GM12891 (cell line): ENCODE measurements at regions not wholly inside any gene's neighbourhood (a gene's known extent, or its start where the extent isn't known, plus 50 kb on each side); places are given as distances from the start of the nearest gene placed in this dataset.

Experiments
- DNase-seq: peaks from one replicate; pipeline ENCODE4 v3.0.0; 2011; ENCODE audit warnings: low spot score; ENCODE audit not compliant: insufficient read length
- FAIRE-seq: peaks from 2 replicates; lab custom pipeline; 2011; peaks lifted over from hg19 to GRCh38; lab: Jason Lieb, UNC
- PAX5 ChIP-seq: IDR thresholded peaks from 2 replicates; pipeline ENCODE4 v1.6.1; 2011; ENCODE audit warnings: low read length, moderate library complexity, mild to moderate bottlenecking; ENCODE audit not compliant: insufficient read depth, severe bottlenecking
- POLR2A ChIP-seq: IDR thresholded peaks from 2 replicates; pipeline ENCODE4 v1.6.1; 2011; ENCODE audit warnings: low read depth, low read length, control low read depth
- POLR2AphosphoS5 ChIP-seq: IDR thresholded peaks from 2 replicates; pipeline ENCODE4 v1.6.1; 2011; ENCODE audit warnings: low read depth, low read length, control low read depth
- POU2F2 ChIP-seq: IDR thresholded peaks from 2 replicates; pipeline ENCODE4 v1.6.1; 2011; ENCODE audit warnings: low read depth, mild to moderate bottlenecking, control low read depth, low read length, moderate library complexity
- SPI1 ChIP-seq: IDR thresholded peaks from 2 replicates; pipeline ENCODE4 v1.6.1; 2011; ENCODE audit warnings: low read depth, low read length, control low read depth
- TAF1 ChIP-seq: IDR thresholded peaks from 2 replicates; pipeline ENCODE4 v1.6.1; 2011; ENCODE audit warnings: low read depth, low read length, control low read depth

DNA sequence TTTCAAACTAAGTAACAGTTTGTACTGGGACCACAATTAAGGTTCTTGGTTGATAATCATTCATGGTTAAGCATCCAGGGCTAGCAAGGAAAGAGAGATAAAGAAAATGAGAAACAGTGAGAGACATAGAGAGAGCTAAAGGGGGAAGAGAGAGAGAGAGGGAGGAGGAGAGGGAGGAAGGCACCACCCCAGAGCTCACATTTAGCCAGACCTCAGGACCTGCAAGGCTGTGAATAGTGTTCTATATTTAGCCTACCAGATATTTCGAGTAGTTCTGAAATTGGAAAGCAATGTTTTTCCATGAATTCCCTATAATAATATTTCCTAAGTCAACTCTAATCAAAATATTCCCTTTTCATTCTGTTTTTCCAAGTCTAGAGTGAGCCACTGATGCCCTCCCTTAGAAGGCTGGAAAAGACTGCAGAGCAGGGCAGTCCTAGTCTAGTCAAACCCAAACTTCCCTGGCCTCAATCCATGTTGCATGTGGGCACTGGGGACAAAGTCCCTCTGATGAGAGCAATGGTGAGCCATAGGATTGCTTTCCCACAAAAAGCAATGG is 119.4 kb upstream of the INHBA start:
- no peak for TF ChIP-seq POLR2AphosphoS5
- no peak for TF ChIP-seq POLR2A
- no peak for TF ChIP-seq TAF1
- no peak for TF ChIP-seq PAX5
- TF ChIP-seq POU2F2, result no peak
- TF ChIP-seq SPI1, result no peak
- FAIRE-seq, result no peak
- DNase-seq, result no peak

DNA sequence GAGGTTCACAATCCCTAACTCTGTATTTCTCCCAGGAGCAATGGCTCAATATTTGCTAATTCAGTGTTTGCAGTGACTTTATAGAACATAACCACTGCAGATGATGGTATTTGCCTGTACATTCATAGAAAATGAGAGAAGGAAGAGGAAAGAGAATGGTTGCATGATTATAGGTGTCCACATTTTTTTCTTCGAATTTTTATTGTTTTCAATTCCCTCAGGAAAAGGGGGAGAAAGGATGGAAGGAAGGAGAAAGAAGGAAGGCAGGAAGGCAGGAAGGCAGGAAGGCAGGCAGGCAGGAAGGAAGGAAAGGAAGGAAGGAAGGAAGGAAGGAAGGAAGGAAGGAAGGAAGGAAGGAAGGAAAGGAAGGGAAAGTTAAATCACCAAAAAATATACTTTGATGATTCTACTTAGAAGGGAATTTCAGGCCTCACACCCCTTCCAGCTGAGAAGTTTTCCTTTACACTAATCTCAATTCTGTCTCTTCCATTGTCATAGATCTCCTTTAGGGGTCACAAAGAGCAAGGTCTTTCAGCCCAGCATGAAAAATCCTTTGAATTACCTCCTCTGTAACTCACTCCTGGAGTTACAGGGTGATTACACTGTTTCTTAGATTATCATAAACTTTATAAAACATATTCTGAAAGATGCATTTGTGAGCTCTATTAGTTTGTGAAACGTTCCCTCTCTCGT is 118.8 kb upstream of the INHBA start:
- TF ChIP-seq POU2F2 (no peak), POLR2AphosphoS5 (no peak)
- no peak for FAIRE-seq
- no peak for DNase-seq

DNA sequence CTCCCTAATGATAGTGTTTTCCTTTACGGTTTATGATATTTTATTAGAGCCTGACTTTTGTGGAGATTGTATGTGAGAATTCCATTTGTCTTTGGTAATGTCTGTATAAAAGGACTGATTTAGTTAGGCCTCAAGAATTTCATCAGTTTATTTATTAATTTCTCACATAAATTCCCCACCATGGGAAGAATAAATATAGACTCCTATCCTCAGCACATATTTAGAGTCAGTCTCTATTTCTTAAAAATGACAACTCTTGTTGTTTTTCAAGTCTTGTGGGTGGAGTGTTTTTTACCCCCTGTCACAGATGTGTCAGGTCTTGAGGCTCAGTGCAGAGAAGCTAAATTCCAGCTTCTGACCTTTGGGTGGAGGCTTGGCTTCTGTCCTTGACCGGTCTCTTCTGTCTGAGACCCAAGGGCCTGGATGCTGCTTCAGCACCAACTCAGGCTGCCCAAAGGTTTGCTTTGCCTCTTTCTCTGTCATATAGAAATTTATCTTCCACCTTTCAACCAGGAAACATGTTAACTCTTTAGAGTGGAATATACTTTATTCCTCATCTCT is 117.3 kb upstream of the INHBA start:
- TF ChIP-seq POLR2AphosphoS5 (no peak), PAX5 (no peak)
- DNase-seq (no peak), FAIRE-seq (no peak)

DNA sequence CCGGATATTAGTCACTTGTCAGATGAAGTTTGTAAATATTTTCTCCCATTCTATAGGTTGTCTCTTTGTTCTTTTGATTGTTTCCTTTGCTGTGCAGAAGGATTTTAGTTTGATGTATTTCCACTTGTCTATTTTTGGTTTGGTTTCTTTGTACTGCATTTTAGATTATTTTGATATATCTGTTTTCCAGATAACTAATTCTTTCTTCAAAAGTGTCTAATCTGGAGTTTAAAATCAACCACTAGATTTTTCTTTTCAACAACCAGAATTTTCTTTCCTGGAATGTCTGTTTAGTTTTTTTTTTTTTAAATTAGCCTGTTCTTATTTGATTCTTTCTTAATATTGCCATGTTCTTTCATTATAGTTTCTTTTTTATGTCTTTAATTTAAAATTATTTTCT is 116.8 kb upstream of the INHBA start:
- DNase-seq, result no peak
- no peak for FAIRE-seq
- TF ChIP-seq POLR2A (no peak), POU2F2 (no peak), POLR2AphosphoS5 (no peak), PAX5 (no peak), SPI1 (no peak), TAF1 (no peak)

DNA sequence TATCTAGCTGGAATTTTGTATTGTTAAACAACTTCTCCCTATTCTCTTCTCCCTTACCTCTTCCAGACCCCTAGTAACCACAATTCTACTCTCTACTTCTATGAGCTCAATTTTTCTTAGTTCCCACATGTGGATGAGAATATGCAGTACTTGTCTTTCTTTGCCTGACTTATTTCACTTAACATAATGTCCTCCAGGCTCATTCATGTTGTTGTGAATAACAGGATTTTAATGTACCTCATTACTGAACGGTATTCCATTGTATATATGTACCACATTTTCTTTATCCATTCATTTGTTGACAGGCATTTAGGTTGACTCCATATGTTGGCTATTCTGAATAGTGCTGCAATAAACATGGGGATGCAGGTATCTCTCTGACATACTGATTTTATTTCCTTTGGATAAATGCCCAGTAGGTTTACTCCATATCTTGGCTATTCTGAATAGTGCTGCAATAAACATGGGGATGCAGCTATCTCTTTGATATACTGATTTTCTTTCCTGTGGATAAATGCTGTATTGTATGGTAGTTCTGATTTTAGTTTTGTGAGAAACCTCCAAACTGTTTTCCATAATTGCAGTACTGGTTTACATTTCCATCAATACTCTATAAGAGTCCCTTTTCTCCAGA is 116.0 kb upstream of the INHBA start:
- FAIRE-seq (peak; percentile 51), DNase-seq (no peak)
- TF ChIP-seq PAX5 (no peak), SPI1 (no peak), TAF1 (no peak), POU2F2 (no peak), POLR2A (no peak), POLR2AphosphoS5 (no peak)

DNA sequence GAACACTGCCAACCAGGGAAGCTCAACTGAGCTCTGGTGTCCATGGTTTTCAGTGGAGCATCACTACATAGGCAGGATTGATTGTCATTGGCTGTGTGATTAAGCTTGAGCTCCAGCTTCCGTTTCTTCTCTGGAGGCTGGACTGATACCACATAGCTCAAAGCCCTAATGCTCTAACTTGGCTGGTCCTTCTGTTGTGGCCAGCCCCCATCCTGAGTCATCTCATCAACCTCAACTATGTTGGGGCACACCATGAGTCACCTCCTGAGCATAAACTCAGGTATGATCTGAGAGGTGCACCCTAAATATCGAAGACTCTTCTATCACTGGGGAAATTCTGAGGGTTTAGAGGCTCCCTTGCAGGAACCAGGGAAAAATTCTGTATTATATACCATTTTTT is 114.5 kb upstream of the INHBA start:
- FAIRE-seq (peak; percentile 66), DNase-seq (no peak)
- TF ChIP-seq TAF1, result no peak
- no peak for TF ChIP-seq POLR2AphosphoS5
- no peak for TF ChIP-seq POU2F2
- TF ChIP-seq PAX5, result no peak
- TF ChIP-seq SPI1, result no peak
- TF ChIP-seq POLR2A, result no peak

DNA sequence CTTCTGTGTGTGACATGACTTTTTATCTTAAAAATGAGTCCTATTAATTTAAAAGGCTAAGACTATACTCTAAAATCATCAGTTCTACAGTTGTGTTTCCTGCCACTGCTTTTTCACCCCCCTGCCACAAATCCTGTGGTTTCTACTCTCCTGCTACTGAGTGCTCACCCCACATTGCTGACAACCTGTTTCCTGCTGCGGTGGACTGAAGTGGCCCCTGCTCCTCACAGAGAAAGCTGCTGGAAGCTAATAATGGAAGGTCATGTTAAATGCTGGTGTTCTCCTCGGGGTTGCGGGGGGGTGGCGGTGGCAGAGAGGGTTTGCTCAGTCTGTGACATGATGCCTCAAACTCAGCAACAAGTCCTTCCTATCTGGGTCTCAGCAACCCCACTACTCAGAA is 113.2 kb upstream of the INHBA start:
- no peak for DNase-seq
- peak; percentile 93 for FAIRE-seq
- TF ChIP-seq POU2F2, result peak; percentile 33; the same call in 1 of the 2 replicates
- no peak for TF ChIP-seq TAF1

DNA sequence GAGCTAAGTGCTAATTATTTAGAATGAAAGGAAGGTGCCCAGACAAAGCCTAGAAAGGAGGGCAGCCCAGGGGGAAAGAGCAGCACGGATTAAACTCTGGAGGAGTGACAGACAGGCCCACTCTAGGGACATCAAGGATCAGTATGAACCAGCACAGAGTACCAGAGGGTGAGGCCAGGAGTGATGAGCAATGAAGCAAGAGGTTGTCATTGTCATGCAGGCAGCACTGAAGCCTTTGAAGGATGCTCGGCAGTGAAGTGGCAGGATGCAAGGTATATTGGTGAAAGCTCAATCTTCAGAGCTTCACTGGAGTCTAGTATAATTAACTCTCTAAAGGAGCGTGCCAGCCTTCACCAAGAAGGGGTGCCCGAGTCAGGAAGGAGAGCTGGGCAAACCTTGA is 112.0 kb upstream of the INHBA start:
- FAIRE-seq, result no peak
- TF ChIP-seq SPI1 (no peak), TAF1 (no peak), POLR2AphosphoS5 (no peak), PAX5 (no peak), POU2F2 (no peak), POLR2A (no peak)
- DNase-seq, result no peak

DNA sequence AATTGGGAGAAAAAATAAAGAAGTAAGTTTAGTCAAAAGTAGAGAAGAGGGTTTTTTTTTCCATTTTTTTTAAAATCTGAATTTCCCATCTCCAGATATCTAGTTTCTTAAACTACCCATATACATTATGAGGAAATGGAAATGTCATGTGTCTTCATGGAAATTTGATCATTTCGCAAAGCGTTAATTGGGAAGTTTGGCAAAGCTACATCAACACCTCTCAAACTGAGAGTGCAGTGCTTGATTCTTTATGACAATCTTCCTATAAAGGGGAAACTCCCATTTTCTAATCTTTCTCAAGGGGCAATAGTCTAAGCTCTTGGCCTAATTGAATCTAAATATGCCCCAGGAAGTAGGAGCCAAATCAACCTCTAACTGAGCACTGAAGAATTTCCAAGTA is 110.4 kb upstream of the INHBA start:
- FAIRE-seq (no peak), DNase-seq (no peak)
- no peak for TF ChIP-seq POLR2A
- TF ChIP-seq POLR2AphosphoS5, result no peak

DNA sequence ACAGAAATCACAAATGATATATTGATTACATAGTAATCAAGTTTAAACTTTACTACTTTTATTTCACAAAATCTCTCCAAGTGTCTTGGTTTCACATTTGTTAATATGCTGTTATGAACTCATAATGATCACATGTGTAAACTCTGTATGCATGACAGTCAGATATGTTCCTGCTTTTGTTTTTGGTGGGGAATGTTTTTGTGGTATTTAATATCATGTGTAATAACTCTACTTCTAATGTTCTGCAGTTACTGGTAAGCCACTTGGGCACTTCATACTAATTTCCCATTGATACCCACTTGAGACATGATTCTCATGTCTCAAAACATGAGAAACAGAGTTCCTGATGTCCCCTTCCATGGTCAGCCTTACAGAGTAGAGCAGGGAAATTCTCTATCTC is 109.1 kb upstream of the INHBA start:
- DNase-seq (no peak), FAIRE-seq (no peak)
- TF ChIP-seq PAX5 (no peak), POLR2A (no peak), POLR2AphosphoS5 (no peak), SPI1 (no peak), POU2F2 (no peak), TAF1 (no peak)
